Retina (tissue), 1 donor: ENCODE measurements at regions not wholly inside any gene's neighbourhood (a gene's known extent, or its start where the extent isn't known, plus 50 kb on each side); places are given as distances from the start of the nearest gene placed in this dataset.
"Not testable (repeated sequence)": the region's sequence is repeated elsewhere in the genome, so short reads cannot be mapped to it uniquely, and the experiment has no call there.

Experiments used
- DNase-seq: peaks from one replicate; pipeline ENCODE4 v3.0.0-alpha.2; 2016

DNA sequence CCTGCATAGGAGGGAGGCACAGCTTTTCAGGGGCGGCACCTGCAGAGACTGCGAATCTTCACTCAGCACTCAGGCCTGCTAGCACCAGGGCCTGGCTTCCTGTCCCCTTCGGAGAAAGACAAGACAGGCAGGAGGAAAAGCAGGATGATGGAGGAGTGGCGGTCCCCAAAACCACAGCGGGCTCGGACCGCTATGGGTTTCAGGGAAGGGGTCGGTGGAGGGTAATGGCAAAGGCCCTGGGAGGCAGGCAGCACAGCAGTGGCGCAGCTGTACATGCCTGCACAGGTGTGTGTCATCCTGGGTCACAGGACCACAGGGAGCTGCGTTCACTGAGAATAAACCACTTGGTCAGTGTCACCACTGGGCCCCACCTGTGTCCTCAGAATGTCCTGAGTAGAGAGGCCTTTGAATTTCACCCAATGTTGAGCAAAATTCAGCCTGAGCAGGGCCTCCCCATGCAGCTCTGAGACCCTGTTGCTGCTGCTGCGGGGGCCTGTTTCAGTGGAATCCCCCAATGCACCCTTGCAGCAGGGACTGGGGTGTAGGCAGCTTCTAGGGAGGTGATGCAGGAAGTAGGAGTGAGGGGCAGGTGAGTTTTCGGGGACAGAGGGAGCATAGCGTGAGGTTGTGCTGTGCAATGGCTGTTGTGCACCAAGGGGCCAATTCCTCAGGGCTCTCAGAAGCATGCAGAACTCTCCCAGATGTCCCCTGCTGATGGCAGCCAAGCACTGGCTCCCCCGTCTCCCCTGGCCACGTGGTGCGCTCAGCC, 90.6 kb upstream of the PPP2R2D start:
- DNase-seq, result no peak

DNA sequence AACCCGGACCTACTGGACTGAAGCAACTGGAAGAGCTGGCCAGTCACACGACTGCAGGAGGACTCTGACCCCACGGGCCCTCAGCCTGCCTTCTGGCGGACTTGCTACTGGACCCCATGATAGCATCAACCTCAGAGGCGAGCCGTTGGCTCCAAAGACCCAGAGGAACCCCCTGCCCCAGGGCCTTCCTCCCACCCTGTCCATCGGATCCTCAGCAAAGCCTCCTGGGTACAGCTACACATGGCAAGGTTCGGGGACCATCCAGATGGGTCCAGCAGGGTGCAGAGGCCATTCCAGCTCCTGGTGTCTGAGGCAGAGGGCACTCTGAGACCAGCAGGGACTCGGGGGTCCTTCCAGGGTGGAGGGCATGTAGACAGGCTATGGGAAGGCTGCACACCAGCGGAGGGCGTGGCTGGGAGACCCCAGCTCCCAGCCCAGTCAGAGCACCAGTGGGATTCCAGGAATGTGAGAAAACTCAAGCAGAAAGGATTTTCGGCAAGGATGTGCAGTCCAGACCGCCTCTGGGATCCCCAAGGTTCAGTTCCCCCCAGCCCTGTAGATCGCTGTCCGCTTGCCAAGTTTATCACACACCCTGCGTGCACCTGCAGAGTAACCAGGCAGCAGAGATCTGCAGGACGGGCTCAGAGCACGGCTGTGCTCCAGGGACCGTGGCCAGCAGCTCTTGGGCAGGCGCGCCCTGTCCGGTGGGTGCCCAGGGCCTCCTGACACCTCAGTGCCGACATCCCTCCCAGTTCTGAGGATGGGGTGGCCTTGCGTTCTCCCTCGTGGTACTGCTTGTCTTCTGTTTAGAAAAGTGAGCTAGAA, 89.8 kb upstream of the PPP2R2D start:
- no peak for DNase-seq

DNA sequence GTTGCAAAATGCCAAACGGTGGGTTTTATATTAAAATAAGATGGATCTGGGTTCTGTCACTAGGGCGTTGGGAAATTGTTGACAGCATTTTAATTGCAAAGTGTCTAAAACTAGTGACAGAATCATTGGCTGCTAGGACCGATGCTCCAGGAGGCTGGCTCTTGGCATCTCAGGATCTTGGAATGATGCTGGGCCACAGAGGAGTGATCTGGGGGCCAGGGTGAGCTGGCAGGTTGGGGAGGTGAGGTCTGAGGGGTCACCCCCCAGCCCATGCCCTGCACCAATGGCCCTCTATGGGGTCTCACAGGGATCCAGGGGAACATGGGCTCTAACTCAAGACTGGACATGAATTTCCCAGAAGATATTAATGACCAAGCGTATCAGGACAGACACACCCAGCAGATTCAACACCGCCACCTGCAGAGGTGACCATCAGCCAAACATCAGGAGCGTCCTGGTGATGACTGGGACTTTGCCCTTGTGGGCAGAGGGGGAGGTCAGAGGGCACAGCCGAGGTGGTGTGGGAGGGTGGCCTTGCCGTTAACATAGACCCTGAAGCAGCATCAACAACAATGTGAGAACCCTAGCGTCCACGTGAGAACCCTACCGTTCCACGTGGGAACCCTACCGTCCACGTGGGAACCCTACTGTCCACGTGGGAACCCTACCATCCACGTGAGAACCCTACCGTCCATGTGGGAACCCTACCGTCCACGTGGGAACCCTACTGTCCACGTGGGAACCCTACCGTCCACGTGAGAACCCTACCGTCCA, 89.0 kb upstream of the PPP2R2D start:
- DNase-seq, result no peak

DNA sequence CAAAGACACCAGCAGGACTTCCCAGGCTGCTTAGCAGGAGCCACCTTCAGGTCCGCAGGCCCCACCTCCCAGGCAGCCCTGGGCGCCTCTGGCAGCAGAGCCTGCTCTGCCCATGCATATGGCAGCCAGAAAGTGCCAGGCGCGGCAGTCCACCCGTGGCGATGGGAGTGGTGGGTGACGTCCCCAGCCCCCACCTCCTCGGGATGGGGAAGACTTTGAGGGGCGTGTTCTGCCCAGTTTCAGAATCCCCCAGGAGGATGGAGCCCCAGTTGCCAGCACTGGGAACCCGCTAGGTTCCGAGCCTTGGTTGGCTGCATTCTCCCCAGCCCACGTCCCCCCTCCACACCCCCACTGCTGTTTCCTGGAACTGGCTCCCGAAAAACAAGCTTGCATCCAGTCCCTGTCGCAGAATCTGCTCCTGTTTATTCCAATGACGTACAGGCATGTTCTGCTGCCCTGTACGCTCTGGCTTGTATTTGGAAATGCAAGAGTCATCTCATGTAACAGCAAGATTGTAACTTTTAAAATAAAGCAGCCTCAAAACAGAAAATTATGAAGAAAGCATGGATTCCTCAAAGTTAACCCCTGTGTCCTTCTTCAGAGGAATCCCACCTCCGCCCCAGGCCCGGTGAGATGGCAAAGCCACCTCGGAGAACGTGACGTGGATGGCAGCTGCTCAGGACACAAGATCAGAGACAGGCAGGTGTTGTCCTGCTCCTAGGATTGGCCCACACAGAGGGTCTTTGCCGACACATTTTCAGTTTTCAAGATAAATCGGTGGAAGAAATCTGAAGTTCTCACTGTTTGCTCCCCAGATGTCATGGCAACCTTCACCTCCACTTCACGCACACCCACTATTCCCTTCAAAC, 87.8 kb upstream of the PPP2R2D start:
- DNase-seq, result no peak

DNA sequence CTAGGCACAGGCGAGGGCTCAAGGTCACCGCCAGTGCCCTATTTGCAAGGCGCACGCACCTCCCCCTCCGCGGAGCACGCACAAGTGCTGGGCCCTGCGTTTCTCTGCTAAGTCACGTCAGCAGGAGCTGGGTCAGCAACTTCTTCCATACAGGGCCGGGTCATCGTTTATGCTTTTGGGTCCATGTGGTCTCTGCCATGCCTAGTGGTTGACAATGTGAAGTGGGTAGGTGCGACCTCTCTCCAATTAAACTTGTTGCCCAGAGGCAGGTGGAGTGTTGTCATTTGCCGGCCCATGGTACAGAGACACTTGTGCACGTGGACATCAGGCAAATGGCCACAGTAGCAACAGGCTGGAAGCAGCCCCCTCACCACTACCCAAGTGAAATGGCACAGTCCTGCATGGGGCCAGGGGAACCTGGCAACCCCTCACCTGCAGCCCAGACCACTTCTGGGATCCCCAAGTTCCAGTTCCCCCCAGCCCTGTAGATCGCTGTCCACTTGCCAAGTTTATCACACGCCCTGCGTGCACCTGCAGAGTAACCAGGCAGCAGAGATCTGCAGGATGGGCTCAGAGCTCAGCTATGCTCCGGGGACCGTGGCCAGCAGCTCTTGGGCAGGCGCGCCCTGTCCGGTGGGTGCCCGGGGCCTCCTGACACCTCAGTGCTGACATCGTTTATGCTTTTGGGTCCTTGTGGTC, 86.1 kb upstream of the PPP2R2D start:
- no peak for DNase-seq

DNA sequence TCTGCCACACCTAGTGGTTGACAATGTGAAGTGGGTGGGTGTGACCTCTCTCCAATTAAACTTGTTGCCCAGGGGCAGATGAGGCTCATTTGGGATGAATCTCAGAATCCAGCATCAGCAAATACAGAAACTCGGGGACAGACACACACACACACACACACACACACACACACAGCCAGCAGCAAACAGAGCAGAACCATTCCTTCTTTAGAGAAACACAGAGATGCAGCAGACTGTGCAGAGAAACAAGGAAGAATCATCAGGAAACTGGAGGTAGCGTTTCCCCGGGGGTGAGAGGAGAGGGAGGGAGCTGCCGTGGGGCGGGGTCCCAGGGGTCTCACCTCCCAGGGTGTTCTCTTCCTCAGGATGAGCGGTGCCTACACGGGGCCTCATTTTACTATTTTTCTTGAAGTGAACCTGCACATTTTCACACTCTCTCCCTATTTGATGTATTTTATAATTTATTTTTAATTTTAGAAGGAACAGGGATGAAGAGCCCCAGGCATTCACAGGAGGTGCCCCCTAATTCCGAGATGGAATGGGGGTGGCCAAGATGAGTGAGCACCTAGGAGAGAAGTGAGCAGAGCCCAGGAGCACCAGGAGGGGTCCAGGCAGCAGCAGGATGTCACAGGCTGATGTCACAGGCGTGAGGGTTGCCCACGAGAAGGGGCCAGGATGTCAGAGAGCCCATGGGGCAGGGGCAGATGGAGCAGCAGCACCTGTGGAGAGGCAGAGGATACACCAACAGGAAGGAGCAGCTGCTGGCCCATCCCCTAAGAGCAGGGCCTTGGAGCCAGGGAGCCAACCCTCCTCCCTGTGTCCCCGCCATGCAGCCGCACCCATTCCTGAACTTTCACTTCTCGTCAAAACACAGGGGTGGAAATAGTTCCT, 85.3 kb upstream of the PPP2R2D start:
- no peak for DNase-seq

DNA sequence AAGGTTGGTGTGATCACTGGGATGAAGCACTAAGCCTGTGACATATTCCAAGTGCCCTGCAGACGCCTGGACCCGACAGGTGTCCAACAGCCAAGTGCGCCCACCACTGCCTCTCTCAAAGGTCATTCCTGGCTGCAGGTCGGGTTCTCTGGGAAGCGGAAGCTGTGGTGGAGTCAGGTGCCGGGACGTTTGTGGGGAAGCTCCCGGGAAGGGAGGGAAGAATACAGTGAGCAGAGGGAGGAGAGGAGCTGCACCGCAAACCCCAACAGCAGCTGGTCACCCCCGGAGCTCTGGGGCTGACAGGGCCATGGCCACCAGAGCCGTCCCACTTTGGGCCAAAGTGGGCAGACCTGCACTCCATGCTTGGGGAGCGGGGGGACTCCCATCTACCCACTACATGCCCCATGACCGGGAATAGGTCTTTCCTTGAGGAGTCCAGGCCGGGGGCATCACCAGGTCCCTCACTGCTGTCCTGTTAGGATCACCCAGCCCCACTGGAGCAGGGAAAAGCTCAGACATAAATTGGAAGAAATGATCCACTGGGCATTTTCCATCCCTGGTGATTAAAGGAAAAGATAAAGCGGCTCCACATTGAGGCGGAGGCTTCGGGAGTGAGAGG, 84.5 kb upstream of the PPP2R2D start:
- DNase-seq, result no peak

DNA sequence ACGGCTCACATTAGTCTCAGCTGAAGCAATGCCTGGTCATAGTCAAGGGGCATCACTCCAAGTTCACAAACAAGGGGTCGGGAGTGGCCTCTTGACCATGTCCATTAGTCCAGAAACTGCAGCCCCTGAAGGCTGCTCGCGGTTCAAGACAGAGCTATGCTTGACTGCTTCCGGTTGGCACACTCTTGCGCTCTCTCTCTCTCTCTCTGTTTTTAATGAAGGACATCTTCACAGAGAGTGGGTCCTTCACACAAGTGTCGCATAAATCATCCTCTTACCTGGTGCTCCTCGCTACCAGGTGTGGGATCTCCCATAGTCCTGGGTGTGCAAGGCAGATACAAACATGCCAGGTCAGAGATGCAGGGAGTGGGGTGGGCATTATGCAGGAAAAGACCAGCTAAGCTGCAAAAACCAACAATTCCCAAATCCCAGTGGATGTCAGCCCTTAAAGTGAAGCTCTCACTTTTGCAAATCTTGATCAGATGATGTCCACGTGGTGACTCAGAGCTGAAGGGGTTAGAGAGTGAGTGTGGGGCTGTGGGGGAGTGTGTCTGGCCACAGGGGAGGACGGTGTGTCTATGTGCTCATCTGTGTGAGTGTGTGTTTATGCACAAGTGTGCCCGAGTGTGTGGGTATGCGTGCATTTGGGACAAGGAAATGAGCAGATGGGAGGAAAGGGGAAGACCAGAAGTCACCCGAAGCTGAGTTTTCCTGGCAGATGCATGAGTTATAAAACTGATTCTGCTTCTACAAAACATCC, 83.7 kb upstream of the PPP2R2D start:
- no peak for DNase-seq

DNA sequence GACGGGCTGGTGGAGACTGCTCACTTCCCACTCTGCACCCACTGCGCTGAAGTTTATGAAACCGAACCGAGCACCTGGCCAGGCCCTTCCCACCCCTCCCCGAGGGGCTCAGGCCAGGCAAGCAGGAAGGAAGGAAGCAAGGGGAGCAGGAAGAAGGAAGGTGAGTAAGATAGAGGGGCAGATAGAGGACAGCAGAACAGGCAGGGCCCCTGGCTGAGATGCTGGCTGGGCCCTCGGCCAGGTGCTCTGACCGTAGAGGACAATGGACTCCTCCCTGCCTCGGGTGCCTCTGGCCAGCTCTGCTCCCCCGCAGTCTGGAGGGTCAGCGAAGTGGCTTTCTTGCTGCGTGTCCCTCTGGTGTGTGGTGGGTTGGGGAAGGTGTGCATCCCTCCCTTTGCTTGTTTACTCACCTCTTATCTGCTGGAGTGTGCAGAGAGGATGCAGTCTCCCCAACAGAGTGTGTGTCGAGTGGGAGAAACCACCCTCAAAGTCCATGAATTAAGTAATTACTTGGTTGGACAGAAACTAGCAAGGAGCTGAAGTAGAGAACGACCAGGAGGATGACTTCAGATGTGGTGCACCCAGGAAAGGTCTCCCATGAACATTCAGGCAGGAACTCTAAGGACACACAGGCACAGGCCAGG, 82.8 kb upstream of the PPP2R2D start:
- no peak for DNase-seq

DNA sequence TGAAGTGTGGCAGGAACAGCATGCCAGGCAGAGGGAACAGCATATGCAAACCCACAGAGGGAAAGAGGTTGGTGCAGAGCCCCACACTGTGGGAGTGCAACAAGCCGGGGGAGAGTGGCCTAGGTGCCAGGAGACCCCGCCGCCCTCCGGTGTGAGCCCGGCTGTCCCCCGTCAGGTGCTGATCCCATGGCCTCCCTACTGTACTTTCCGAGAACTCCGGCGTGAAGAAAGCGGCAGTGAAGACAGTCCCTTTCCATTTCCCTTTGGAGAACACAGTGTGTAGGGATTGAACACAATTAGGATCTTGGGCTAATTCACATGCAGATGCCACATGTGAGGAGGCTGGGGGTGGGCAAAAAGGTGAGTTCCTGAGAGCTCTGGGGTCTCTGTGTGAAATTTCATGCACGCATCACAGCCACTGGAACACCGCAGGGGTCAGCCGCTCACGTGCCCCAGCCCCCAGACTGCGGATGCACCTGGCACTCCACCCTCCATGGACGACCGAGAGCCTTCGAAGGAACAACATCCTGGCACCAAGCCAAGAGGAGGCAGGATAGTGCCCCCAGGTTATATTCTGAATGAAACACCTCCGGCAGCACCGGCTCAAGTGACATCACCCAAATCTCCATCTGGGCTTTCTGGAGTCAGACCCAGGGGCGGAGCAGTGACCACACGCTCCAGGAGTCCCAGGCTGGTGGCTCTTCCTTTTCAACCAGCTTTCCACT, 82.1 kb upstream of the PPP2R2D start:
- DNase-seq, result no peak

DNA sequence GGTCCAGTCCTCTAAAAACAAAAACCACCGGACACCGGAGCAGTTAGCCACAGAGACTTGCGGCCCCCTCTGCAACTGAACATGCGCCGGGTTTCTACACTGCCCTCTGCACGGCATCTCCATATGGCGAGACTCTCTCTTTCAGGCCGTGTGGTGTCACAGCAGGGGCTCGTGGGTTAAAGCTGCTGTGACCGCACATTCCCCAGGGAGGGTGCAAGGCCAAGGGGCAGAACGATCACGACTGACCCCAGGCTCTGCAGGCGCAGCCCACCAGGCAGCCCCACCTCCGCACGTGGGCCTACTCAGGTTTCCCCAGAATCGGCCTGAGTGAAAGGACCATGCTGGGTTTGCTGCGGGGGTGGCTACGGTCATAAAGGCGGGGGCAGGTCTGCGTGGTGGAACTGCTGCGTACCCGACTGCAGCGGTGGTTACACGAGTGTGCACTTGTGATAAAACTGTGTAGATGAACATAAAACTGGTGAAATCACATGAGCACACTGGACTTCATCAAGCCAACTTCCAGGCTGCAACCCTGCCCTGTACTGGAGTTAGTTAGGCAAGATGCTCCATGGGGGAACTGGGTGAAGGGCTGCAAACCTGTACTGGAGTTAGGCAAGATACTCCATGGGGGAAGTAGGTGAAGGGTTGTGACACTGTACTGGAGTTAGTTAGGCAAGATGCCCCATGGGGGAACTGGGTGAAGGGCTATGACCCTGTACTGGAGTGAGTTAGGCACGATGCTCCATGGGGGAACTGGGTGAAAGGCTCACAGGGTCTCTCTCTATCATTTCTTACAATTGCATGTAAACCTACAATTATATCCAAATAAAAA, 81.4 kb upstream of the PPP2R2D start:
- no peak for DNase-seq

DNA sequence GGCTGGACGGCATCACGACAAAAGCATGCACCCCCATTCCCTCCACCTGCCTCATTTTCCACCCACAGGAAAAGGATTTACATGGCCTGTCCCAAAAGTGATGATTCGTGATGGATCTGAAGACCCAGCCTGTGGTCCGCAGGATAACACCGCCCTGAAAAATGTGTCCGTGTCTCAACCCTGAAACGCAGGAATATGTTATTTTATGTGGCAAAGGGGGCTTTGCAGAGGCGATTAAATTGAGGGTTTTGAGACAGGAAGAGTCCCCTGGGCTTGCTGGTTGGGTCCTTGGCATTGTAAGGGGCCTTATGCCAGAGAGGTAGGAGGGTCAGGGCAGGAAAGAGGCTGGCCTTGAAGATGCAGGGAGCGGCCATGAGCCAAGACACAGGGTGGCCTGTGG, 80.2 kb upstream of the PPP2R2D start:
- DNase-seq, result no peak

DNA sequence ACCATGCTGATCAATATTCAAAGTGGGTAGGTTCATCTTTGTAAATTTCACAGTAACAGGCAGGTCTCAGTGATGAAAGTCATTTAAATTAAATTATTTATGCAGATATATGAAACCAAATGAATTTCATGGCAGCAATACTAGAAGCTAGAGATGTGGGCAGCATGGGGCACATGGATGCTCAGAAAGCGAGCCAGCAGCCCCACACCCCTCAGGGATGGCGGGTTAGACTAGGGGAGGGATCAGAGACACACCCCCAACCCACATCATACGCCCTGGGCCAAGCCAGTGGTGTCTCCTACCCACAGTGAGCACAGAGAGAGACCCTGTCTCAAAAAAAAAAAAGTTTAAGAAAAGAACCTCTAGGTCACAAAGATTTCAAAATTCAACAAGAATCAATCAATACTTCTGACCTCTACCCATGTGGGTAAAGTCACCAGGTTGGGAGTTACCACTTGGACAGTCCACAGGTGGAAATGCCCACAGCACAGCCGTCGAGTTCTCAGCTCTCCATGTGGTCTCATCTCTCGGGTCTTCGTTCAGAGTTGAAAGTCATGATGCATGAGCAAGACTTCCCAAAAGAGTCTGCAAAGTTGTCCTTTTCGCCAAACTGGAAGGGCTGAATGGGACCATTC, 79.3 kb upstream of the PPP2R2D start:
- DNase-seq, result no peak

DNA sequence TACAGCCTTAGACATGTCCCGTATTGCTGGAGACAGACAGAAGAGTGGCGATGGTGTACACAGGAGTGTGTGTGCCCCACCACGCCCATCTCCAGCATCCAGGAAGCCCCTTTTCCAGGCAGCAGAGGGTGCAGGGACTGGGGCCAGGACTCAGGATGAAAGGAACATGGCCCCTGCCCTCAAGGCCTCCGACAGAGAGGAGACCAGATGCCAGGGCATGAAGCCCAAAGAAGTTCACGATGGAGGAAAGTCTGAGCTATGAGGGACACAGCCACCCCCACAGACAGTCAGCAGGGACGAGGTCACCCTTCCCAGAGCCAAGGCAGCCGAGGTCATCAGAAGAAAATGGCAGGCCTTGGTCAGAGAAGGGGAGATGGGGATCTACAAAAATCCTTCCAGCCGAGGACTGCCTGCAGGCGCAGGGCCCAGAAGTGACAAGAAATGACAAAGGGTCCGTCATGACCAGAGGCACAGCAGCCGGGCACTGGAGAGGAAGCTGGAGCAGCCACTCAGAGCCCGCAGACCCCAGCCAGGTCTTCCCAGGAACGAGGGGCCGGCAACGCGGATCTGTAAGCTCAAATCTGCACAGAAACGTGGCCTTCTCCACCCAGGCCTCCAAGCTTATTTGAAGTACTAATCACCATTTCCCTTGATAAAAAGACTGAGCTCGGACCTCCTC, 78.7 kb upstream of the PPP2R2D start:
- no peak for DNase-seq

DNA sequence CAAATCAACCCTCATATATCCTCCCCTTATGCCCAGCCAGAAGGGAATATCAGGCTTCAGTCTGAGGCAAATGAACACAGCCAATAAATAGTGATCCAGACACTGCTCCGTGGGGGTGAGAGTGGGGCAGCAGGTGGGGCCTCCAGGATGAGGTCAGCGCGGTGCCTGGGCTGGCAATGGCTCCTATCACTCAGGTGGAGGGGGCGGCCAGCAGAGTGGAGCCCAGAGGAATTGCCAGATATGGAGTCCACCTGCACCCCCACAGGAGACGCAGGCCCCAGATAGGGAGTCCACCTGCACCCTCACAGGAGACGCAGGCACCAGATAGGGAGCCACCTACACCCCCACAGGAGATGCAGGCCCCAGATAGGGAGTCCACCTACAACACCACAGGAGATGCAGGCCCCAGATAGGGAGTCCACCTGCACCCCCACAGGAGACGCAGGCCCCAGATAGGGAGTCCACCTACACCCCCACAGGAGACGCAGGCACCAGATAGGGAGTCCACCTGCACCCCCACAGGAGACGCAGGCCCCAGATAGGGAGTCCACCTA, 78.0 kb upstream of the PPP2R2D start:
- DNase-seq, result no peak

DNA sequence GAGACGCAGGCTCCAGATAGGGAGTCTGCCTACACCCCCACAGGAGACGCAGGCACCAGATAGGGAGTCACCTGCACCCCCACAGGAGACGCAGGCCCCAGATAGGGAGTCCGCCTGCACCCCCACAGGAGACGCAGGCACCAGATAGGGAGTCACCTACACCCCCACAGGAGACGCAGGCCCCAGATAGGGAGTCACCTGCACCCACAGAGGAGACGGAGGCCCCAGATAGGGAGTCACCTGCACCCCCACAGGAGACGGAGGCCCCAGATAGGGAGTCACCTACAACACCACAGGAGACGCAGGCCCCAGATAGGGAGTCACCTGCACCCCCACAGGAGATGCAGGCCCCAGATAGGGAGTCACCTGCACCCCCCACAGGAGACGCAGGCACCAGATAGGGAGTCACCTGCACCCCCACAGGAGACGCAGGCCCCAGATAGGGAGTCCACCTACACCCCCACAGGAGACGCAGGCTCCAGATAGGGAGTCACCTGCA, 77.2 kb upstream of the PPP2R2D start:
- not testable (repeated sequence) for DNase-seq
